ENCODE measurements at regions not wholly inside any gene's neighbourhood (a gene's known extent, or its start where the extent isn't known, plus 50 kb on each side); places are given as distances from the start of the nearest gene placed in this dataset.

- TF ChIP-seq POLR2A (IDR thresholded peaks at IDR 0.05; ENCODE audit: low read depth, low read length): no peak
- no peak for TF ChIP-seq NFE2L2 (IDR thresholded peaks at IDR 0.05; ENCODE audit: low read depth, low read length)
- no peak for TF ChIP-seq CTCF (conservative IDR thresholded peaks at IDR 0.05; ENCODE audit: low read depth, low read length)
- TF ChIP-seq BHLHE40 (IDR thresholded peaks at IDR 0.05; ENCODE audit: low read depth, low read length): no peak
- TF ChIP-seq ELK1 (IDR thresholded peaks at IDR 0.05; ENCODE audit: borderline replicate concordance, low read depth, low read length): no peak
- TF ChIP-seq RAD21 (IDR thresholded peaks at IDR 0.05; ENCODE audit: low read length): no peak
These were observed 112.4 kb upstream of the VANGL1 start for GRCh38 chr1:115529216-115529897.

All from IMR-90 (cell line).